Osteoblast (primary cell): ENCODE measurements at regions not wholly inside any gene's neighbourhood (a gene's known extent, or its start where the extent isn't known, plus 50 kb on each side); places are given as distances from the start of the nearest gene placed in this dataset.
A peak's percentile ranks its signal among the peaks of the same experiment; 100 is the strongest.

ENCODE experiments used
- DNase-seq: peaks from one replicate; pipeline ENCODE4 v3.0.0; 2011; ENCODE audit warnings: low spot score, mixed read lengths; ENCODE audit not compliant: insufficient read length; ENCODE audit errors: missing footprints
- H2AFZ ChIP-seq: 2 replicates; pipeline ENCODE4 v1.6.0; 2011; ENCODE audit warnings: mild to moderate bottlenecking, low read length
- H3K27ac ChIP-seq: 2 replicates; pipeline ENCODE4 v1.5.1; 2011; ENCODE audit warnings: mild to moderate bottlenecking, low read depth, low read length, moderate library complexity
- H3K27me3 ChIP-seq: 2 replicates; pipeline ENCODE4 v1.6.0; 2012; ENCODE audit warnings: mild to moderate bottlenecking, control low read depth, inconsistent platforms, low read length, moderate library complexity; ENCODE audit not compliant: insufficient read depth
- H3K36me3 ChIP-seq: 2 replicates; pipeline ENCODE4 v1.5.1; 2011; ENCODE audit warnings: mild to moderate bottlenecking, low read length, control low read depth, moderate library complexity; ENCODE audit not compliant: insufficient read depth
- H3K4me1 ChIP-seq: 2 replicates; pipeline ENCODE4 v1.5.1; 2011; ENCODE audit warnings: mild to moderate bottlenecking, low read length, control low read depth, moderate library complexity; ENCODE audit not compliant: insufficient read depth
- H3K4me2 ChIP-seq: 2 replicates; pipeline ENCODE4 v1.6.0; 2011; ENCODE audit warnings: mild to moderate bottlenecking, low read length; ENCODE audit not compliant: insufficient read depth
- H3K4me3 ChIP-seq: fragments of 200-600 bp; sonication (generic); 3 replicates; pipeline ENCODE4 v1.5.1; 2012; ENCODE audit warnings: mild to moderate bottlenecking, low read length, inconsistent platforms; ENCODE audit not compliant: insufficient read depth
- H3K79me2 ChIP-seq: 2 replicates; pipeline ENCODE4 v1.6.0; 2012; ENCODE audit warnings: mild to moderate bottlenecking, low read length, control low read depth, inconsistent platforms; ENCODE audit not compliant: insufficient read depth
- H3K9me3 ChIP-seq: 2 replicates; pipeline ENCODE4 v1.5.1; 2011; ENCODE audit warnings: low read depth, low read length, control low read depth
- H4K20me1 ChIP-seq: 2 replicates; pipeline ENCODE4 v1.6.0; 2012; ENCODE audit warnings: mild to moderate bottlenecking, low read length, control low read depth; ENCODE audit not compliant: insufficient read depth
- TF ChIP-seq, protein P1 (sequence below): IDR thresholded peaks from 2 replicates; pipeline ENCODE4 v1.5.1; 2011; ENCODE audit warnings: mild to moderate bottlenecking, low read depth, low read length, moderate library complexity; ENCODE audit errors: extremely low read depth

- Histone ChIP-seq H3K4me3 (no peak overlapping the region), H3K9me3 (no peaks in the 10 kb centered on the region), H3K79me2 (no peaks in the 10 kb centered on the region), H2AFZ (no peak overlapping the region), H3K4me1 (peaks cover 6% of the 10 kb centered on the region), H3K27me3 (no peaks in the 10 kb centered on the region), H3K4me2 (no peak overlapping the region), H4K20me1 (no peaks in the 10 kb centered on the region), H3K36me3 (no peaks in the 10 kb centered on the region), H3K27ac (no peak overlapping the region)
- TF ChIP-seq, protein P1, sequence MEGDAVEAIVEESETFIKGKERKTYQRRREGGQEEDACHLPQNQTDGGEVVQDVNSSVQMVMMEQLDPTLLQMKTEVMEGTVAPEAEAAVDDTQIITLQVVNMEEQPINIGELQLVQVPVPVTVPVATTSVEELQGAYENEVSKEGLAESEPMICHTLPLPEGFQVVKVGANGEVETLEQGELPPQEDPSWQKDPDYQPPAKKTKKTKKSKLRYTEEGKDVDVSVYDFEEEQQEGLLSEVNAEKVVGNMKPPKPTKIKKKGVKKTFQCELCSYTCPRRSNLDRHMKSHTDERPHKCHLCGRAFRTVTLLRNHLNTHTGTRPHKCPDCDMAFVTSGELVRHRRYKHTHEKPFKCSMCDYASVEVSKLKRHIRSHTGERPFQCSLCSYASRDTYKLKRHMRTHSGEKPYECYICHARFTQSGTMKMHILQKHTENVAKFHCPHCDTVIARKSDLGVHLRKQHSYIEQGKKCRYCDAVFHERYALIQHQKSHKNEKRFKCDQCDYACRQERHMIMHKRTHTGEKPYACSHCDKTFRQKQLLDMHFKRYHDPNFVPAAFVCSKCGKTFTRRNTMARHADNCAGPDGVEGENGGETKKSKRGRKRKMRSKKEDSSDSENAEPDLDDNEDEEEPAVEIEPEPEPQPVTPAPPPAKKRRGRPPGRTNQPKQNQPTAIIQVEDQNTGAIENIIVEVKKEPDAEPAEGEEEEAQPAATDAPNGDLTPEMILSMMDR, result no peak
- DNase-seq, result peak; percentile 10
These were observed 75.0 kb upstream of the PKDCC start for GRCh38 chr2:41972819-41973218.

- Histone ChIP-seq H3K4me2 (no peak overlapping the region), H3K4me3 (no peak overlapping the region), H2AFZ (no peak overlapping the region), H3K36me3 (no peaks in the 10 kb centered on the region), H3K79me2 (no peaks in the 10 kb centered on the region), H3K27me3 (no peaks in the 10 kb centered on the region), H3K9me3 (no peaks in the 10 kb centered on the region), H4K20me1 (no peaks in the 10 kb centered on the region), H3K4me1 (no peaks in the 10 kb centered on the region), H3K27ac (no peak overlapping the region)
- DNase-seq, result no peak
- TF ChIP-seq, protein P1, result no peak
These were observed 74.0 kb upstream of the PKDCC start for GRCh38 chr2:41973871-41974270.

GRCh38 chr2:41981417-41981816 is 66.4 kb upstream of the PKDCC start:
- no peaks in the 10 kb centered on the region for H3K79me2 ChIP-seq
- no peak for DNase-seq
- H2AFZ ChIP-seq, result no peak overlapping the region
- TF ChIP-seq, protein P1, result no peak
- no peaks in the 10 kb centered on the region for H3K9me3 ChIP-seq
- H3K36me3 ChIP-seq, result no peaks in the 10 kb centered on the region
- no peaks in the 10 kb centered on the region for H4K20me1 ChIP-seq
- no peak overlapping the region for H3K27ac ChIP-seq
- H3K4me1 ChIP-seq, result peaks cover 3% of the 10 kb centered on the region
- no peak overlapping the region for H3K4me2 ChIP-seq
- H3K27me3 ChIP-seq, result peaks cover 10% of the 10 kb centered on the region
- H3K4me3 ChIP-seq, result no peak overlapping the region

DNA sequence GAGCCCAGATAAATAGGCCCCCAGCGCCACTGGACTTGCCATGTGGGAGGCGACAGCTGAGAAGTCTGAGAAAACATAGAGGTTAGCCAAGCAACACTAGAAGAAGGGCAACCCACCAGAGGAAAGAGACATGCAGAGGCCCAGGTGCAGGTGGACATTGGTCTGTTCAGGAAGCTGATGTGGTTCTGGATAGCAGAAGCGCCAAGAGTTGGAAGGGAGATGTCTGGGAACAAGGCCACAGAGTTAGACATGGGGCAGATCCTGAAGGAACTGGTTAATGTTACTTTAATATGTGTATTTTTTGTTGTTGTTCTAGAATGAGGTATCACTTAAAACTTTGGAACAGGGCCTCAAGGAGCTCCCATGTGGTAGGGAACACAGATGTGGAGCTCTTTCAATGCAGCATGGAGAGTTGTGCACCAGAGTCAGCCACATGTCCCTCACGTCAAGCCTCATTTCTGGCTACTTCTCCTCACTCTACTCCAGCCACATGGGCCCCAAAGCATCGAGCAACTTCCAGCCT is 62.2 kb upstream of the PKDCC start:
- H3K79me2 ChIP-seq, result no peaks in the 10 kb centered on the region
- no peaks in the 10 kb centered on the region for H3K36me3 ChIP-seq
- peaks cover 40% of the 10 kb centered on the region for H3K27me3 ChIP-seq
- no peak overlapping the region for H3K27ac ChIP-seq
- no peak overlapping the region for H3K4me3 ChIP-seq
- no peak overlapping the region for H2AFZ ChIP-seq
- no peak for DNase-seq
- peaks cover 3% of the 10 kb centered on the region for H3K4me1 ChIP-seq
- TF ChIP-seq, protein P1, result no peak
- no peaks in the 10 kb centered on the region for H3K9me3 ChIP-seq
- no peaks in the 10 kb centered on the region for H4K20me1 ChIP-seq
- H3K4me2 ChIP-seq, result no peak overlapping the region
